Vagina (tissue), 2 donors: ENCODE measurements at regions not wholly inside any gene's neighbourhood (a gene's known extent, or its start where the extent isn't known, plus 50 kb on each side); places are given as distances from the start of the nearest gene placed in this dataset.

Source experiments
- CTCF ChIP-seq, 3 experiments: fragments of 450-650 bp in 2 of 3; fragments of 200-600 bp in 1 of 3; sonication (generic) in 1 of 3; IDR thresholded peaks; one replicate each; pipeline ENCODE4 v1.5.1; 2017 to 2019; ENCODE audit warnings: antibody characterized with exemption in 3 of 3, mild to moderate bottlenecking in 2 of 3, moderate library complexity in 2 of 3
- POLR2A ChIP-seq, 2 donors: fragments of 450-650 bp; IDR thresholded peaks; one replicate each; pipeline ENCODE4 v1.6.1; 2017; ENCODE audit warnings: antibody characterized with exemption in 2 of 2, mild to moderate bottlenecking in 2 of 2, moderate library complexity in 2 of 2

GRCh38 chr4:81663368-81663767 is 191.7 kb upstream of the RASGEF1B start:
- TF ChIP-seq CTCF (IDR thresholded peaks at IDR 0.05), result no peak
- TF ChIP-seq POLR2A (IDR thresholded peaks at IDR 0.05), result no peak
